Choroid plexus epithelial cell (primary cell): ENCODE measurements at regions not wholly inside any gene's neighbourhood (a gene's known extent, or its start where the extent isn't known, plus 50 kb on each side); places are given as distances from the start of the nearest gene placed in this dataset.
"Not testable (repeated sequence)": the region's sequence is repeated elsewhere in the genome, so short reads cannot be mapped to it uniquely, and the experiment has no call there.

Experiments used
- DNase-seq: peaks from one replicate; pipeline ENCODE4 v3.0.0-alpha.2; 2010; ENCODE audit warnings: low read depth
- H3K4me3 ChIP-seq: 2 replicates; pipeline ENCODE4 v1.5.1; 2011; ENCODE audit warnings: low read depth, mild to moderate bottlenecking, control low read depth, low read length, moderate library complexity
- TF ChIP-seq, protein P1 (sequence below): conservative IDR thresholded peaks from 2 replicates; pipeline ENCODE4 v1.5.1; 2011; ENCODE audit warnings: low read depth, mild to moderate bottlenecking, control low read depth, inconsistent platforms, low read length, moderate library complexity

DNA sequence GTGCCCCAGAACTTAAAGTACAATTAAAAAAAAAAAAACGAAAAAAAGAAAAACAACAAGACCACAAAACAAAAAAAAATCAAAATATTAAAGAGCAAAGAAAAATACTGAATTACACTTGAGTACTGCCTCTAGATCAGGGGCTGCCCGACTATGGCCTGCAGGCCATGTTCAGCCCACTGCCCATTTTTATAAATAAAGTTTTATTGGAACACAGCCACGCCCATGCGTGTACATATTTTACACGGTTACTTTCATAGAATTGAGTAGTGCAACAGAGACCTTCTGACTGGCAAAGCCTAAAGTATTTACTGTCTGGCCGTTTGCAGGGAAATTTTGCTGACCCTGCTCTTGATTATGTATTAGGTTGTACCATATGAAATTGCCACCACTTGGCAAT is 130.5 kb downstream of the ATXN3L start:
- no peak overlapping the region for H3K4me3 ChIP-seq
- DNase-seq: no peak
- TF ChIP-seq, protein P1, sequence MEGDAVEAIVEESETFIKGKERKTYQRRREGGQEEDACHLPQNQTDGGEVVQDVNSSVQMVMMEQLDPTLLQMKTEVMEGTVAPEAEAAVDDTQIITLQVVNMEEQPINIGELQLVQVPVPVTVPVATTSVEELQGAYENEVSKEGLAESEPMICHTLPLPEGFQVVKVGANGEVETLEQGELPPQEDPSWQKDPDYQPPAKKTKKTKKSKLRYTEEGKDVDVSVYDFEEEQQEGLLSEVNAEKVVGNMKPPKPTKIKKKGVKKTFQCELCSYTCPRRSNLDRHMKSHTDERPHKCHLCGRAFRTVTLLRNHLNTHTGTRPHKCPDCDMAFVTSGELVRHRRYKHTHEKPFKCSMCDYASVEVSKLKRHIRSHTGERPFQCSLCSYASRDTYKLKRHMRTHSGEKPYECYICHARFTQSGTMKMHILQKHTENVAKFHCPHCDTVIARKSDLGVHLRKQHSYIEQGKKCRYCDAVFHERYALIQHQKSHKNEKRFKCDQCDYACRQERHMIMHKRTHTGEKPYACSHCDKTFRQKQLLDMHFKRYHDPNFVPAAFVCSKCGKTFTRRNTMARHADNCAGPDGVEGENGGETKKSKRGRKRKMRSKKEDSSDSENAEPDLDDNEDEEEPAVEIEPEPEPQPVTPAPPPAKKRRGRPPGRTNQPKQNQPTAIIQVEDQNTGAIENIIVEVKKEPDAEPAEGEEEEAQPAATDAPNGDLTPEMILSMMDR: no peak

DNA sequence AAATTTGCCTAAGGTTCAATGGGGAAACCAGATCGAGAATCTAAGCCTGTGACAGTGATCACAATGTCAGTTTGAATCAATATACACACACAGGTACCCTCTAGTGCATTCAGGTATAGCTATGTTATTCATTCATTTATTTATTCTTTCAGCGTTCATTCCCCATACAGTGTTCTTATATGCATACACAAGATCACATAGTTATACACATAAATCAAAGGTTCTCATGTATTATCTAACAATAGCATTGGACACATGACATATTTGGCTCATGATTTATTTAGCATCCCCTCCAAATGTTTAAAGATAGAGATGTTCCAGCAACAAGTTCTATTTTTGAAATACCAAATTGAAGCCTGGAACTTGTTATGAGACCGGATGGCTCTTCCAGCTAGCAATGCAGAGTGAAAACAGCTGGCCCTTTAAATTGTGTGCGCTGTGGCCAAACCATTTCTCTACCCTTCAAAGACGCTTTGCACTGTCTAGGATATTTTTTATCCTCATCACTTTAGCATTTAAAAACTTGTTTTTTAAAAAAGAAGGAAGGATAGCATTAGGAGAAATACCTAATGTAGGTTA is 131.0 kb downstream of the ATXN3L start:
- DNase-seq: no peak
- TF ChIP-seq, protein P1: no peak
- no peak overlapping the region for H3K4me3 ChIP-seq

DNA sequence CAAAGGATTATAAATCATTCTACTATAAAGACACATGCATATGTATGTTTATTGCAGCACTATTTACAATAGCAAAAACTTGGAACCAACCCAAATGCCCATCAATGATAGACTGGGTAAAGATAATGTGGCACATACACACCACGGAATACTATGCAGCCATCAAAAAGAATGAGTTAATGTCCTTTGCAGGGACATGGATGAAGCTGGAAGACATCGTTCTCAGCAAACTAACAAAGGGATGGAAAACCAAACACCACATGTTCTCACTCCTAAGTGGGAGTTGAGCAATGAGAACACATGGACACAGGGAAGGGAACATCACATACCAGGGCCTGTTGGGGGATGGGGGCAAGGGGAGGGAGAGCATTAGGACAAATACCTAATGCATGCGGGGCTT is 133.2 kb downstream of the ATXN3L start:
- H3K4me3 ChIP-seq, DNase-seq: not testable (repeated sequence)

- TF ChIP-seq, protein P1: no peak
- DNase-seq: peak; percentile 42
- H3K4me3 ChIP-seq: no peak overlapping the region
Observed at GRCh38 chrX:13180807-13181206, 136.4 kb upstream of the FAM9C start.

DNA sequence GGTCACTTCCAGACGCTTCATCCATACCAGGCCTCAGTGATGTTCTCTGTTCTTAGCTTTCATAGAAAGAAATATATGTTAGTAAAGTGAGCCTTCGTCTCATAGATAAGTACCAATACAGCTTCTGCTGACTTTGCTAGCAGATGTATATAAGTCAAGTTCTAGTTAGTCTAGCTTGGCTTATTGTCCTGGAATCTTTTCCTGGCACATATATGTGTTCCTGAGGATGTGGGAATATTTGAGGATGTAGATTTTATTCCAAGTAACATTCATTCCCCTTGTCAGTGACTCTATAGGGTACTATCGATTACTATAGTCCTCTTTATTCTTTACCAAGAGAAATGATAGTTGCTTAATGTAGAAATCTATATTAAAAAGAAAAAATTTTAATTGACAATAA is 135.2 kb upstream of the FAM9C start:
- no peak for DNase-seq
- TF ChIP-seq, protein P1: no peak
- H3K4me3 ChIP-seq: no peak overlapping the region

- no peak overlapping the region for H3K4me3 ChIP-seq
- DNase-seq: no peak
- TF ChIP-seq, protein P1: no peak
Observed at GRCh38 chrX:13179100-13179499, 134.7 kb upstream of the FAM9C start.

DNA sequence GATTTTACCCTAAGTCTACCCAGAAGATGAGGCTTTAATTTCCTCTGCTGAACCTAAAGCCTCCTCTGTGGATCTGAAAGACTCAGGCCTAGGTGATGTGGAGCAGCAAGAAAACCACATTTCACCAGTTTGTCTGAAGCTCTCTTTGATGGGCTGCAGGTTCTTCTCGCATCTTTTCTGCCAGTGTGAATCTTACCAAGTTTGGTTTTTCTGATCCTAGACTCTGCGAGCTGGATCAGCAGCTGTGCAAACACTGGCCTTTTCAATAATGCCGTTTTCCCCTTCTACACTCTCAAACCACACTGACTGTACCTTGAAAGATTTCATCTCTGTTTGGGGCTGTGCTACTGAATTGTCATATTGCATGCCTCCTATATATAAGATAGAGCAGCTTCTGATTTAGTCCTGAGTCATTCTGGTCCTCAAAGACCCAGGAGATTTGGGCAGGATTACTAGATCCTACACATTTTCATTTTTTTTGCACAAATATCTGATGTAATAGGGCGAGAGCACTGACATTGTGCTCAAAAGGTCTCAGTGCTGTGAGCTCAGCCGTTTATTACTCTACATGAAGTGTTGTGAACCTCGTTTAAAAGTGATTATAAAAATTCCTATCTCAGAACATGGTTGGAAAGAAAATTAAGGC is 133.6 kb upstream of the FAM9C start:
- DNase-seq: no peak
- no peak overlapping the region for H3K4me3 ChIP-seq
- TF ChIP-seq, protein P1: no peak
